Hindlimb muscle (tissue), 1 donor: ENCODE measurements at regions not wholly inside any gene's neighbourhood (a gene's known extent, or its start where the extent isn't known, plus 50 kb on each side); places are given as distances from the start of the nearest gene placed in this dataset.

ENCODE experiments used
- DNase-seq: peaks from one replicate; pipeline ENCODE4 v3.0.0-alpha.2; 2013

- DNase-seq: no peak
Observed at GRCh38 chr6:9581155-9581554, 833.7 kb downstream of the TFAP2A start.

- DNase-seq: no peak
Observed at GRCh38 chr6:9576521-9576920, 838.4 kb downstream of the TFAP2A start.

- DNase-seq: no peak
Observed at GRCh38 chr6:9566096-9566495, 848.8 kb downstream of the TFAP2A start.

GRCh38 chr6:9564021-9564420 is 850.9 kb downstream of the TFAP2A start:
- DNase-seq: peak; percentile 12

- DNase-seq: no peak
Observed at GRCh38 chr6:9563568-9563967, 851.3 kb downstream of the TFAP2A start.

GRCh38 chr6:9554806-9555205 is 860.1 kb downstream of the TFAP2A start:
- no peak for DNase-seq

- DNase-seq: no peak
Observed at GRCh38 chr6:9554323-9554722, 860.6 kb downstream of the TFAP2A start.

GRCh38 chr6:9553002-9553401 is 861.9 kb downstream of the TFAP2A start:
- no peak for DNase-seq

GRCh38 chr6:9543649-9544048 is 871.2 kb downstream of the TFAP2A start:
- DNase-seq: no peak

- DNase-seq: peak; percentile 43
Observed at GRCh38 chr6:9540534-9541126, 874.2 kb downstream of the TFAP2A start.

- DNase-seq: no peak
Observed at GRCh38 chr6:9540126-9540525, 874.7 kb downstream of the TFAP2A start.

GRCh38 chr6:9539231-9539755 is 875.6 kb downstream of the TFAP2A start:
- peak; percentile 5 for DNase-seq

GRCh38 chr6:9537381-9537780 is 877.5 kb downstream of the TFAP2A start:
- DNase-seq: no peak

- no peak for DNase-seq
Observed at GRCh38 chr6:9535106-9535505, 879.8 kb downstream of the TFAP2A start.

- DNase-seq: no peak
Observed at GRCh38 chr6:9532621-9533557, 882.0 kb downstream of the TFAP2A start.

- DNase-seq: peak; percentile 2
Observed at GRCh38 chr6:9527679-9528286, 887.1 kb downstream of the TFAP2A start.

GRCh38 chr6:9523462-9523861 is 891.4 kb downstream of the TFAP2A start:
- DNase-seq: no peak

GRCh38 chr6:9522101-9522500 is 892.8 kb downstream of the TFAP2A start:
- DNase-seq: no peak

GRCh38 chr6:9521152-9521530 is 893.7 kb downstream of the TFAP2A start:
- no peak for DNase-seq

- DNase-seq: no peak
Observed at GRCh38 chr6:9520417-9521151, 894.3 kb downstream of the TFAP2A start.

GRCh38 chr6:9518431-9518830 is 896.4 kb downstream of the TFAP2A start:
- no peak for DNase-seq

- DNase-seq: no peak
Observed at GRCh38 chr6:9517806-9518205, 897.1 kb downstream of the TFAP2A start.
